GM12892 (cell line): ENCODE measurements at regions not wholly inside any gene's neighbourhood (a gene's known extent, or its start where the extent isn't known, plus 50 kb on each side); places are given as distances from the start of the nearest gene placed in this dataset.

Experiments used
- POLR2A ChIP-seq: IDR thresholded peaks from 2 replicates; pipeline ENCODE4 v1.6.1; 2011; ENCODE audit warnings: low read depth, low read length, control low read depth
- POLR2AphosphoS5 ChIP-seq: IDR thresholded peaks from 2 replicates; pipeline ENCODE4 v1.6.1; 2011; ENCODE audit warnings: low read depth, low read length, control low read depth
- TAF1 ChIP-seq: IDR thresholded peaks from 2 replicates; pipeline ENCODE4 v1.6.1; 2011; ENCODE audit warnings: low read depth, mild to moderate bottlenecking, control low read depth, low read length, borderline replicate concordance

- TF ChIP-seq POLR2A (no peak), POLR2AphosphoS5 (no peak), TAF1 (no peak)
Measured at GRCh38 chr1:79155991-79156390, 149.5 kb upstream of the ADGRL4 start.
